Ishikawa (cell line): ENCODE measurements at regions not wholly inside any gene's neighbourhood (a gene's known extent, or its start where the extent isn't known, plus 50 kb on each side); places are given as distances from the start of the nearest gene placed in this dataset.

Source experiments
- CEBPB ChIP-seq: IDR thresholded peaks from 2 replicates; pipeline ENCODE4 v1.6.1; 2012
- CREB1 ChIP-seq: IDR thresholded peaks from 2 replicates; pipeline ENCODE4 v1.6.1; 2012; ENCODE audit warnings: low read depth
- EGR1 ChIP-seq: IDR thresholded peaks from 2 replicates; pipeline ENCODE4 v1.6.1; 2012
- EP300 ChIP-seq: IDR thresholded peaks from 2 replicates; pipeline ENCODE4 v1.6.1; 2012; ENCODE audit warnings: borderline replicate concordance
- MAX ChIP-seq: IDR thresholded peaks from 2 replicates; pipeline ENCODE4 v1.6.1; 2012
- NFIC ChIP-seq: IDR thresholded peaks from 2 replicates; pipeline ENCODE4 v1.6.1; 2012
- RAD21 ChIP-seq: IDR thresholded peaks from 2 replicates; pipeline ENCODE4 v1.6.1; 2012; ENCODE audit warnings: low read depth
- REST ChIP-seq: IDR thresholded peaks from 2 replicates; pipeline ENCODE4 v1.6.1; 2012; ENCODE audit warnings: low read depth, mild to moderate bottlenecking
- TAF1 ChIP-seq: IDR thresholded peaks from 2 replicates; pipeline ENCODE4 v1.6.1; 2012; ENCODE audit warnings: low read depth, mild to moderate bottlenecking
- TCF12 ChIP-seq: IDR thresholded peaks from 2 replicates; pipeline ENCODE4 v1.6.1; 2012; ENCODE audit warnings: low read depth
- YY1 ChIP-seq: IDR thresholded peaks from 2 replicates; pipeline ENCODE4 v1.6.1; 2012; ENCODE audit warnings: low read depth
- ZBTB7A ChIP-seq: IDR thresholded peaks from 2 replicates; pipeline ENCODE4 v1.6.1; 2012; ENCODE audit warnings: low read depth

- TF ChIP-seq RAD21 = no peak
- no peak for TF ChIP-seq EP300
- TF ChIP-seq REST = no peak
- no peak for TF ChIP-seq ZBTB7A
- TF ChIP-seq CEBPB = no peak
- no peak for TF ChIP-seq TCF12
- no peak for TF ChIP-seq MAX
- TF ChIP-seq TAF1 = no peak
- no peak for TF ChIP-seq EGR1
- no peak for TF ChIP-seq CREB1
- no peak for TF ChIP-seq YY1
- no peak for TF ChIP-seq NFIC
Observed at GRCh38 chr7:12054830-12055229, 156.3 kb upstream of the TMEM106B start.
